ENCODE measurements at regions not wholly inside any gene's neighbourhood (a gene's known extent, or its start where the extent isn't known, plus 50 kb on each side); places are given as distances from the start of the nearest gene placed in this dataset.

- DNase-seq = no peak
Measured at GRCh38 chr12:94745562-94745961, 95.2 kb upstream of the TMCC3 start.

- DNase-seq = no peak
Measured at GRCh38 chr12:94743174-94743573, 92.8 kb upstream of the TMCC3 start.

GRCh38 chr12:94740601-94741362, 90.4 kb upstream of the TMCC3 start:
- no peak for DNase-seq

- DNase-seq = no peak
Measured at GRCh38 chr12:94736820-94737219, 86.5 kb upstream of the TMCC3 start.

- DNase-seq = no peak
Measured at GRCh38 chr12:94736004-94736403, 85.6 kb upstream of the TMCC3 start.

- no peak for DNase-seq
Measured at GRCh38 chr12:94733727-94734126, 83.4 kb upstream of the TMCC3 start.

GRCh38 chr12:94732367-94732990, 82.1 kb upstream of the TMCC3 start:
- DNase-seq = no peak

GRCh38 chr12:94731733-94732360, 81.5 kb upstream of the TMCC3 start:
- DNase-seq = no peak

- DNase-seq = peak; percentile 27
Measured at GRCh38 chr12:94730847-94731246, 80.5 kb upstream of the TMCC3 start.

GRCh38 chr12:94726236-94726835, 76.0 kb upstream of the TMCC3 start:
- no peak for DNase-seq

- DNase-seq = peak; percentile 73
Measured at GRCh38 chr12:94725375-94726168, 75.2 kb upstream of the TMCC3 start.

- DNase-seq = no peak
Measured at GRCh38 chr12:94722664-94723063, 72.3 kb upstream of the TMCC3 start.

GRCh38 chr12:94721173-94721572, 70.8 kb upstream of the TMCC3 start:
- DNase-seq = no peak

GRCh38 chr12:94718114-94718513, 67.8 kb upstream of the TMCC3 start:
- peak; percentile 52 for DNase-seq

- no peak for DNase-seq
Measured at GRCh38 chr12:94717656-94718055, 67.3 kb upstream of the TMCC3 start.

- DNase-seq = no peak
Measured at GRCh38 chr12:94717108-94717507, 66.8 kb upstream of the TMCC3 start.

GRCh38 chr12:94716339-94716738, 66.0 kb upstream of the TMCC3 start:
- DNase-seq = no peak

- no peak for DNase-seq
Measured at GRCh38 chr12:94714378-94715114, 64.2 kb upstream of the TMCC3 start.

- DNase-seq = no peak
Measured at GRCh38 chr12:94712815-94713515, 62.6 kb upstream of the TMCC3 start.

- DNase-seq = peak; percentile 29
Measured at GRCh38 chr12:94710933-94711332, 60.6 kb upstream of the TMCC3 start.

GRCh38 chr12:94707892-94708291, 57.5 kb upstream of the TMCC3 start:
- no peak for DNase-seq

GRCh38 chr12:94707036-94707435, 56.7 kb upstream of the TMCC3 start:
- DNase-seq = no peak
